ENCODE measurements at regions not wholly inside any gene's neighbourhood (a gene's known extent, or its start where the extent isn't known, plus 50 kb on each side); places are given as distances from the start of the nearest gene placed in this dataset.

GRCh38 chr7:119664601-119665000 lies 608.4 kb upstream of the KCND2 start:
- FAIRE-seq = no peak
- TF ChIP-seq POLR2A (IDR thresholded peaks at IDR 0.05; ENCODE audit: low read length) = no peak
- TF ChIP-seq FOSL2 (IDR thresholded peaks at IDR 0.05) = no peak
- peak; percentile 29; the same call in 1 of the 2 replicates for TF ChIP-seq FOSL2 (CRISPR knock-in tag; IDR thresholded peaks at IDR 0.05)
- H3K27ac ChIP-seq = no peak overlapping the region
- H3K4me2 ChIP-seq = peak overlapping the region; percentile 0; the same call in 1 of the 3 replicates
- peak; percentile 33 to 43; a peak in 1 of 6 replicates for ATAC-seq
- CTCF ChIA-PET = no interaction called here
- POLR2A ChIA-PET = no interaction called here
- no peaks in the 10 kb centered on the region for H3K9me3 ChIP-seq
- no peaks in the 10 kb centered on the region for H3K4me1 ChIP-seq
- DNase-seq (ENCODE audit: low read depth in 1 of 2, low spot score in 1 of 2) = peak in 1 of 2 experiments; percentile 22
- 0% methylated on average over 1 of the region's 1 CpG for WGBS (ENCODE audit: missing lambda C conversion rate)
- no peak overlapping the region for H3K4me3 ChIP-seq

- ChIA-PET POLR2A (no interaction called here), CTCF (no interaction called here)
- H3K4me1 ChIP-seq = no peaks in the 10 kb centered on the region
- no peak for ATAC-seq
- H3K9me3 ChIP-seq = no peaks in the 10 kb centered on the region
- DNase-seq (ENCODE audit: low read depth in 1 of 2, low spot score in 1 of 2) = no peak
- no peak overlapping the region for H3K4me3 ChIP-seq
- H3K4me2 ChIP-seq = no peak overlapping the region
- FAIRE-seq = no peak
- TF ChIP-seq MAZ (IDR thresholded peaks at IDR 0.05; ENCODE audit: borderline replicate concordance, low read depth, low read length) (no peak), RFX5 (IDR thresholded peaks at IDR 0.05) (no peak), PHF8 (IDR thresholded peaks at IDR 0.05; ENCODE audit: borderline replicate concordance, low read depth) (no peak), EP300 (IDR thresholded peaks at IDR 0.05) (no peak), HEYL (CRISPR knock-in tag; IDR thresholded peaks at IDR 0.05) (no peak), SMC3 (IDR thresholded peaks at IDR 0.05) (no peak), EHF (CRISPR knock-in tag; IDR thresholded peaks at IDR 0.05) (no peak), CBX8 (IDR thresholded peaks at IDR 0.05) (no peak)
- no peak overlapping the region for H3K27ac ChIP-seq
These were observed 607.2 kb upstream of the KCND2 start for GRCh38 chr7:119665796-119666195.

- no peak overlapping the region for H3K4me3 ChIP-seq
- H3K9me3 ChIP-seq = no peaks in the 10 kb centered on the region
- no peaks in the 10 kb centered on the region for H3K4me1 ChIP-seq
- CTCF ChIA-PET = no interaction called here
- 3% methylated on average over 2 of the region's 2 CpGs for WGBS (ENCODE audit: missing lambda C conversion rate)
- FAIRE-seq (no peak), ATAC-seq (no peak), DNase-seq (ENCODE audit: low read depth in 1 of 2, low spot score in 1 of 2) (no peak)
- POLR2A ChIA-PET = no interaction called here
- H3K27ac ChIP-seq = no peak overlapping the region
- TF ChIP-seq HES2 (IDR thresholded peaks at IDR 0.05) (no peak), KDM1A (IDR thresholded peaks at IDR 0.05; ENCODE audit: low read depth) (no peak), NPAS2 (CRISPR knock-in tag; IDR thresholded peaks at IDR 0.05; ENCODE audit: borderline replicate concordance) (no peak), MAFK (IDR thresholded peaks at IDR 0.05; ENCODE audit: partially characterized antibody) (no peak), ZC3H11A (IDR thresholded peaks at IDR 0.05) (no peak), HOXB5 (CRISPR knock-in tag; IDR thresholded peaks at IDR 0.05) (no peak), HDAC2 (IDR thresholded peaks at IDR 0.05) (no peak), ZNF302 (CRISPR knock-in tag; IDR thresholded peaks at IDR 0.05) (no peak), TP53 (CRISPR knock-in tag; IDR thresholded peaks at IDR 0.05) (no peak), EHF (CRISPR knock-in tag; IDR thresholded peaks at IDR 0.05) (no peak)
- no peak overlapping the region for H3K4me2 ChIP-seq
These were observed 591.6 kb upstream of the KCND2 start for GRCh38 chr7:119681336-119681735.

- Histone ChIP-seq H3K27ac (no peak overlapping the region), H3K9me3 (no peaks in the 10 kb centered on the region), H3K4me1 (no peaks in the 10 kb centered on the region), H3K4me2 (no peak overlapping the region), H3K4me3 (no peak overlapping the region)
- POLR2A ChIA-PET = no interaction called here
- no peak for DNase-seq (ENCODE audit: low read depth in 1 of 2, low spot score in 1 of 2)
- no peak for TF ChIP-seq EHMT2 (IDR thresholded peaks at IDR 0.05; ENCODE audit: low read depth)
- no peak for TF ChIP-seq KDM1A (IDR thresholded peaks at IDR 0.05; ENCODE audit: low read depth)
- no peak for TF ChIP-seq SREBF2 (IDR thresholded peaks at IDR 0.05)
- no peak for TF ChIP-seq JUN (IDR thresholded peaks at IDR 0.05)
- FAIRE-seq = no peak
- no peak for ATAC-seq
- CTCF ChIA-PET = no interaction called here
These were observed 588.2 kb upstream of the KCND2 start for GRCh38 chr7:119684763-119685162.

GRCh38 chr7:119685906-119686305 lies 587.1 kb upstream of the KCND2 start:
- no peak for DNase-seq (ENCODE audit: low read depth in 1 of 2, low spot score in 1 of 2)
- no peak for ATAC-seq
- no peak overlapping the region for H3K4me3 ChIP-seq
- no peaks in the 10 kb centered on the region for H3K4me1 ChIP-seq
- ChIA-PET CTCF (interaction anchor here (1.2 kb wide), 1 partner anchor 13 kb away, joined by 3 read pairs; no protein-coding TSS in a partner anchor), POLR2A (no interaction called here)
- H3K4me2 ChIP-seq = no peak overlapping the region
- no peaks in the 10 kb centered on the region for H3K9me3 ChIP-seq
- no peak for FAIRE-seq
- WGBS (ENCODE audit: missing lambda C conversion rate) = 51% methylated on average over 2 of the region's 2 CpGs
- H3K27ac ChIP-seq = no peak overlapping the region
- no peak for TF ChIP-seq REST (IDR thresholded peaks at IDR 0.05)
- no peak for TF ChIP-seq POLR2A (IDR thresholded peaks at IDR 0.05; ENCODE audit: low read length)
- no peak for TF ChIP-seq SMC3 (IDR thresholded peaks at IDR 0.05)
- TF ChIP-seq GATA3 (IDR thresholded peaks at IDR 0.05; ENCODE audit: borderline replicate concordance) = no peak
- no peak for TF ChIP-seq ELK1 (IDR thresholded peaks at IDR 0.05; ENCODE audit: low read depth, low read length)
- TF ChIP-seq CBX2 (IDR thresholded peaks at IDR 0.05; ENCODE audit: borderline replicate concordance, low read depth) = no peak
- TF ChIP-seq KDM5A (IDR thresholded peaks at IDR 0.05) = no peak
- no peak for TF ChIP-seq HDAC2 (IDR thresholded peaks at IDR 0.05)
- TF ChIP-seq KDM1A (IDR thresholded peaks at IDR 0.05; ENCODE audit: low read depth) = no peak
